Endodermal cell (in vitro differentiated cells): ENCODE measurements at regions not wholly inside any gene's neighbourhood (a gene's known extent, or its start where the extent isn't known, plus 50 kb on each side); places are given as distances from the start of the nearest gene placed in this dataset.

ENCODE experiments used
- DNase-seq: peaks from one replicate; pipeline ENCODE4 v3.0.0-alpha.2; 2017
- H3K27ac ChIP-seq: 2 replicates; pipeline ENCODE4 v1.5.1; 2013; ENCODE audit warnings: mild to moderate bottlenecking, low read depth, low read length, moderate library complexity
- H3K27me3 ChIP-seq: 2 replicates; pipeline ENCODE4 v1.6.1; 2013; ENCODE audit warnings: mild to moderate bottlenecking, low read length, moderate library complexity; ENCODE audit not compliant: insufficient read depth, control insufficient read depth, poor library complexity, severe bottlenecking
- H3K36me3 ChIP-seq: 2 replicates; pipeline ENCODE4 v1.7.0; 2013; ENCODE audit warnings: mild to moderate bottlenecking, low read length, moderate library complexity; ENCODE audit not compliant: control insufficient read depth, insufficient read depth
- H3K4me1 ChIP-seq: one replicate; pipeline ENCODE4 v1.7.0; 2013; ENCODE audit warnings: low read length; ENCODE audit not compliant: control insufficient read depth, insufficient read depth
- H3K4me3 ChIP-seq: 2 replicates; pipeline ENCODE4 v1.5.1; 2013; ENCODE audit warnings: mild to moderate bottlenecking, low read length, moderate library complexity
- H3K9ac ChIP-seq: 2 replicates; pipeline ENCODE4 v1.6.1; 2013; ENCODE audit warnings: mild to moderate bottlenecking, low read length, moderate library complexity; ENCODE audit not compliant: poor library complexity, severe bottlenecking; ENCODE audit errors: extremely low read depth
- H3K9me3 ChIP-seq: 2 replicates; pipeline ENCODE4 v1.6.1; 2013; ENCODE audit warnings: mild to moderate bottlenecking, low read length, moderate library complexity; ENCODE audit not compliant: control insufficient read depth
- H3K27ac Mint-ChIP-seq: 2 replicates; pipeline ENCODE4 v1.8.0; 2020; ENCODE audit warnings: mixed read lengths
- H3K27me3 Mint-ChIP-seq: 2 replicates; pipeline ENCODE4 v1.8.0; 2021; ENCODE audit warnings: mild to moderate bottlenecking, mixed read lengths; ENCODE audit not compliant: insufficient read depth
- H3K36me3 Mint-ChIP-seq: 2 replicates; pipeline ENCODE4 v1.8.0; 2020; ENCODE audit warnings: low read depth, mixed read lengths
- H3K4me1 Mint-ChIP-seq: 2 replicates; pipeline ENCODE4 v1.8.0; 2020; ENCODE audit warnings: mixed read lengths
- H3K4me3 Mint-ChIP-seq: 2 replicates; pipeline ENCODE4 v1.8.0; 2020; ENCODE audit warnings: mild to moderate bottlenecking, moderate library complexity, mixed read lengths
- H3K9me3 Mint-ChIP-seq: 2 replicates; pipeline ENCODE4 v1.8.0; 2020; ENCODE audit warnings: mild to moderate bottlenecking, mixed read lengths
- CTCF ChIP-seq: fragments of 200-600 bp; sonication (generic); conservative IDR thresholded peaks from 2 replicates; pipeline ENCODE4 v1.5.0; 2021; ENCODE audit warnings: antibody characterized with exemption, mild to moderate bottlenecking
- WGBS, 2 experiments: methylation state at CpG; one replicate each; pipeline versions ENCODE4 v1.1.5 to v1.1.7; 2013; ENCODE audit warnings: missing lambda C conversion rate in 2 of 2, mixed read lengths in 1 of 2; ENCODE audit not compliant: insufficient coverage in 1 of 2, insufficient read length in 1 of 2; 5-methylcytosine and 5-hydroxymethylcytosine counted together

DNA sequence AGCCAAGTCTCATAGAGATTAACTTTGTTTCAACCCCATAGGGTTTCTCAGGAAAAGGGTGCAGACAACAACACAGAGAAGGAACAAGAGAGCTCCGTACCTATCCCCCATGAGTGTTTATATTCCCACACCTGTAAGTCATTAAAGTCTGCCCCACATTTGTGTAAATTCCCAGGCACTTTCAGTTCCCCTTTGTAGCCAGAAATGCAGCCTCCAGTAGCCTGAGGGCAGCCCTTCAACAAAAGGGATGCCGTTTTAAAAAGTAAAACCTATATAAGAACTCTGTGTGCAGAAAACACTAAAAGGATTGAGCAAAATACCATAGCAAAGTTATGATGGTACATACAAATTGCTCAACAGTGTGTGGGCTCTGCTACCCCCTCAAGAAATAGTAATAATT, 59.7 kb upstream of the TMEM108 start:
- 82 to 100% methylated on average over 2 of the region's 2 CpGs for WGBS, 2 experiments
- H3K4me3 Mint-ChIP-seq: no peak overlapping the region
- no peaks in the 10 kb centered on the region for H3K9me3 ChIP-seq
- H3K27me3 ChIP-seq: no peaks in the 10 kb centered on the region
- no peaks in the 10 kb centered on the region for H3K4me1 Mint-ChIP-seq
- H3K36me3 ChIP-seq: no peaks in the 10 kb centered on the region
- H3K36me3 Mint-ChIP-seq: no peaks in the 10 kb centered on the region
- no peaks in the 10 kb centered on the region for H3K27me3 Mint-ChIP-seq
- no peaks in the 10 kb centered on the region for H3K4me1 ChIP-seq
- no peak overlapping the region for H3K4me3 ChIP-seq
- H3K27ac Mint-ChIP-seq: no peak overlapping the region
- no peak for DNase-seq
- H3K9ac ChIP-seq: no peak overlapping the region
- TF ChIP-seq CTCF: no peak
- no peak overlapping the region for H3K27ac ChIP-seq
- no peaks in the 10 kb centered on the region for H3K9me3 Mint-ChIP-seq

DNA sequence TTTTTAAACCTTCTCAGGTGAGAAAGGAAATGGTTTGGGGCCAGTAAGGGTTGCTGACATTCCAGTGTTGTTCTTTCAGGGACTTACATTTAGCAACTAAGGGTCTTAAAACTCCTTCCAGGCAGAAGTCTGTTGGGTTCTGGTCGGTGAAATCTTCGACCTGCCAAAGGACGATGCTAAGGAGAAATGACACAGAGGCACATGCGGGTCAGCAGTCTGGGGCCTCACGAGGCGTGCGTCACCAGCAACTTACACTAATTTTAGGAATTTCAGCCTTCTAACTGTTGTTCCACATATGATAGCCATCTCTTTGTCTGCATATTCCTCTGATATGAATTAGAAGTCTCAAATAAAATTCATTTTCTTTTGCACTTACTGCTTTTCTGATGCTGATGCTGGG, 64.1 kb upstream of the TMEM108 start:
- Histone ChIP-seq H3K4me3 (no peak overlapping the region), H3K9me3 (no peaks in the 10 kb centered on the region), H3K27ac (no peak overlapping the region), H3K9ac (no peak overlapping the region), H3K4me1 (no peaks in the 10 kb centered on the region), H3K36me3 (no peaks in the 10 kb centered on the region), H3K27me3 (no peaks in the 10 kb centered on the region)
- H3K4me1 Mint-ChIP-seq: no peaks in the 10 kb centered on the region
- 91 to 93% methylated on average over 7 of the region's 7 CpGs for WGBS, 2 experiments
- no peak for TF ChIP-seq CTCF
- no peak overlapping the region for H3K27ac Mint-ChIP-seq
- H3K4me3 Mint-ChIP-seq: no peak overlapping the region
- no peaks in the 10 kb centered on the region for H3K9me3 Mint-ChIP-seq
- no peak for DNase-seq
- H3K27me3 Mint-ChIP-seq: no peaks in the 10 kb centered on the region
- H3K36me3 Mint-ChIP-seq: no peaks in the 10 kb centered on the region

DNA sequence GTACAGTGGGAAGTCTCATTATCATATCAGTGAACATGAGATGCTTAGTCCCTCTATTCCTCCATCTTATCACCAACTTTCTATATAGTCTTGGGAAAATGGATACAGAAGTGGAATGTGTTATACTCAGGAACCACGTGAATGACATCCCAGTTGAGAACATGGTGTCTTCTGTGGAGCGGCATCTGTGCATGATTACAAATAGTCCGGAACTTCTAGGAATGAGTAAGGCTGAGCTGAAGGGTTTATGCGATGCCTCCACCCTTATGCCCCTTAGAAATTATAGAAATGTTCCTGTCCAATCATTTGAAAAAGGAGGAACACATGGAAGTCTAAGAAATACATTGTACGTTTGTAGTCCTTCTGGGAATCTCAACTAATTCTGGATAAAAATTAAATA, 64.8 kb upstream of the TMEM108 start:
- no peaks in the 10 kb centered on the region for H3K36me3 Mint-ChIP-seq
- Histone ChIP-seq H3K4me1 (no peaks in the 10 kb centered on the region), H3K9ac (no peak overlapping the region), H3K27me3 (no peaks in the 10 kb centered on the region), H3K4me3 (no peak overlapping the region), H3K9me3 (no peaks in the 10 kb centered on the region), H3K27ac (no peak overlapping the region), H3K36me3 (no peaks in the 10 kb centered on the region)
- DNase-seq: no peak
- H3K4me1 Mint-ChIP-seq: no peaks in the 10 kb centered on the region
- no peak overlapping the region for H3K27ac Mint-ChIP-seq
- no peak for TF ChIP-seq CTCF
- 92 to 96% methylated on average over 5 of the region's 5 CpGs for whole genome bisulfite sequencing, 2 experiments
- no peaks in the 10 kb centered on the region for H3K27me3 Mint-ChIP-seq
- no peak overlapping the region for H3K4me3 Mint-ChIP-seq
- H3K9me3 Mint-ChIP-seq: no peaks in the 10 kb centered on the region
